Lung (tissue), 11 donors: ENCODE measurements at regions not wholly inside any gene's neighbourhood (a gene's known extent, or its start where the extent isn't known, plus 50 kb on each side); places are given as distances from the start of the nearest gene placed in this dataset.
A peak's percentile ranks its signal among the peaks of the same experiment; 100 is the strongest.

Experiments
- ATAC-seq: fragments of 200-7000 bp; cut with Tn5 transposase; one replicate; pipeline ENCODE4 v1.9.1; 2020; ENCODE audit warnings: moderate number of reproducible peaks; ENCODE audit not compliant: insufficient read depth, low FRiP score
- DNase-seq, 3 donors: peaks; one replicate each; pipeline ENCODE4 v3.0.0-alpha.2; 2013 to 2017
- H3K27ac ChIP-seq, 2 donors: one replicate each; pipeline ENCODE4 v1.5.1; 2013; ENCODE audit warnings: mild to moderate bottlenecking in 2 of 2, moderate library complexity in 2 of 2, control low read depth in 1 of 2, inconsistent platforms in 1 of 2, low read depth in 1 of 2, low read length in 1 of 2
- H3K27me3 ChIP-seq, 3 donors: one replicate each; pipeline ENCODE4 v1.5.1; 2013; ENCODE audit warnings: low read length in 2 of 3; ENCODE audit not compliant: control insufficient read depth in 3 of 3, insufficient read depth in 3 of 3
- H3K36me3 ChIP-seq, 4 donors: one replicate each; pipeline ENCODE4 v1.5.1; 2013; ENCODE audit warnings: low read length in 4 of 4, mild to moderate bottlenecking in 1 of 4, moderate library complexity in 1 of 4; ENCODE audit not compliant: control insufficient read depth in 4 of 4, insufficient read depth in 4 of 4
- H3K4me1 ChIP-seq, 5 donors: one replicate each; pipeline ENCODE4 v1.5.1; 2013; ENCODE audit warnings: low read length in 5 of 5, mild to moderate bottlenecking in 2 of 5, moderate library complexity in 1 of 5; ENCODE audit not compliant: control insufficient read depth in 5 of 5, insufficient read depth in 5 of 5
- H3K4me3 ChIP-seq: one replicate; pipeline ENCODE4 v1.5.1; 2013; ENCODE audit warnings: mild to moderate bottlenecking, control low read depth, moderate library complexity
- H3K9ac ChIP-seq, 2 donors: one replicate each; pipeline ENCODE4 v1.5.1; 2013; ENCODE audit warnings: low read length in 2 of 2, control low read depth in 1 of 2; ENCODE audit not compliant: insufficient read depth in 1 of 2
- H3K9me3 ChIP-seq, 4 donors: one replicate each; pipeline ENCODE4 v1.5.1; 2013; ENCODE audit warnings: low read length in 3 of 4, mild to moderate bottlenecking in 1 of 4, moderate library complexity in 1 of 4; ENCODE audit not compliant: control insufficient read depth in 4 of 4, insufficient read depth in 3 of 4
- WGBS, 2 donors: extraction: QIAGEN DNeasy Blood & Tissue Kit; methylation state at CpG; one replicate each; pipeline ENCODE4 v1.1.7; 2013; 5-methylcytosine and 5-hydroxymethylcytosine counted together
- TF ChIP-seq, protein P1 (sequence below): IDR thresholded peaks from 2 replicates; pipeline ENCODE4 v1.5.1; 2012; ENCODE audit warnings: mild to moderate bottlenecking; ENCODE audit errors: control extremely low read depth, extremely low read depth
- donor health status: control.
- donor health status: control.
- donor health status: Bipolar disorder and iron deficiency.
- donor health status: healthy.
- donor health status: DM: yes; HTN: yes; CAD: no.

- no peak overlapping the region for H3K9ac ChIP-seq
- 79 to 100% methylated on average over 1 of the region's 1 CpG for WGBS, 2 donors
These were observed 650.8 kb upstream of the CELF2 start for GRCh38 chr10:10366836-10367235.

GRCh38 chr10:10367264-10367663 is 650.4 kb upstream of the CELF2 start:
- WGBS, 2 donors, result 53 to 70% methylated on average over 6 of the region's 6 CpGs
- Histone ChIP-seq H3K4me1 (peaks cover 0 to 13% (median 0%) of the 10 kb centered on the region in 5 donors), H3K27ac (no peak overlapping the region), H3K27me3 (no peaks in the 10 kb centered on the region), H3K9me3 (no peaks in the 10 kb centered on the region), H3K9ac (no peak overlapping the region), H3K4me3 (no peak overlapping the region), H3K36me3 (no peaks in the 10 kb centered on the region)
- no peak for ATAC-seq
- DNase-seq, result no peak
- TF ChIP-seq, protein P1, sequence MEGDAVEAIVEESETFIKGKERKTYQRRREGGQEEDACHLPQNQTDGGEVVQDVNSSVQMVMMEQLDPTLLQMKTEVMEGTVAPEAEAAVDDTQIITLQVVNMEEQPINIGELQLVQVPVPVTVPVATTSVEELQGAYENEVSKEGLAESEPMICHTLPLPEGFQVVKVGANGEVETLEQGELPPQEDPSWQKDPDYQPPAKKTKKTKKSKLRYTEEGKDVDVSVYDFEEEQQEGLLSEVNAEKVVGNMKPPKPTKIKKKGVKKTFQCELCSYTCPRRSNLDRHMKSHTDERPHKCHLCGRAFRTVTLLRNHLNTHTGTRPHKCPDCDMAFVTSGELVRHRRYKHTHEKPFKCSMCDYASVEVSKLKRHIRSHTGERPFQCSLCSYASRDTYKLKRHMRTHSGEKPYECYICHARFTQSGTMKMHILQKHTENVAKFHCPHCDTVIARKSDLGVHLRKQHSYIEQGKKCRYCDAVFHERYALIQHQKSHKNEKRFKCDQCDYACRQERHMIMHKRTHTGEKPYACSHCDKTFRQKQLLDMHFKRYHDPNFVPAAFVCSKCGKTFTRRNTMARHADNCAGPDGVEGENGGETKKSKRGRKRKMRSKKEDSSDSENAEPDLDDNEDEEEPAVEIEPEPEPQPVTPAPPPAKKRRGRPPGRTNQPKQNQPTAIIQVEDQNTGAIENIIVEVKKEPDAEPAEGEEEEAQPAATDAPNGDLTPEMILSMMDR, result no peak

More at GRCh38 chr10:10366836-10367235, 650.8 kb upstream of the CELF2 start:
- Histone ChIP-seq H3K36me3 (no peaks in the 10 kb centered on the region), H3K4me3 (no peak overlapping the region), H3K27me3 (no peaks in the 10 kb centered on the region), H3K27ac (no peak overlapping the region), H3K4me1 (peaks cover 0 to 13% (median 0%) of the 10 kb centered on the region in 5 donors), H3K9me3 (no peaks in the 10 kb centered on the region)
- ATAC-seq, result no peak
- no peak for DNase-seq
- TF ChIP-seq, protein P1, result no peak

DNA sequence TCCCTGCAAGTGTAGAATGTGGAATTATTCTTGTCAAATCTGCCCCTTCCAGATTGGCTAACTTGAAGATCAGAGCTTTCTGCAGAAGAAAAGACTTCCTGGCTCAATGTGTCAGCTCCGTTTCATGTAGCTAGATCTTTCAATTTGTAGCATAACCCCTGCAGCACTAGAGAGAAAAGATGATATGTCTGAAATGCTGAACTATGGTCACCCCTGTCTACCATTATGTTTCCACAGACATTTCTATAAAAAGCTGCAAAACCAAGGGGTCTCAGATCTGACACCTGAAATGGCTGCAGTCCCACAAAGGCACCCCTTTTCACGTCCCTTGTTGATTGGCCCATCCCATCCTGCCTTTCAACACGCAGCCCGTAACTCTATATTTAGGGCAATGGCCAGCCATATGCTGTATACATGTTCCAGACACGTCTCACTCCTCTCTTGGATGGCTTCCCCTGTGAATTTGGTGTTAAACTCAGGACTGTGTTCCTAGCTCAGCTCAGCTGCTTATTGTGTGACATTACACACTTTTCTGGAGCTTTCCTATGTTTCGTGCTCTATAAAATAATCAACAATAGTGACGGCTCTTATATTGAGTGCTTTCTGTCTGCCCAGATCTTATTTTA is 648.6 kb upstream of the CELF2 start:
- Histone ChIP-seq H3K9me3 (no peaks in the 10 kb centered on the region), H3K36me3 (no peaks in the 10 kb centered on the region), H3K27me3 (no peaks in the 10 kb centered on the region), H3K4me3 (no peak overlapping the region), H3K9ac (no peak overlapping the region), H3K4me1 (peaks cover 0 to 13% (median 0%) of the 10 kb centered on the region in 5 donors), H3K27ac (no peak overlapping the region)
- 89 to 91% methylated on average over 7 of the region's 7 CpGs for WGBS, 2 donors
- TF ChIP-seq, protein P1, result no peak
- ATAC-seq (no peak), DNase-seq (peak in 1 of 3 donors; percentile 26)

- no peaks in the 10 kb centered on the region for H3K36me3 ChIP-seq
- peaks cover 0 to 1% (median 0%) of the 10 kb centered on the region in 4 donors for H3K9me3 ChIP-seq
- peaks cover 0 to 5% (median 0%) of the 10 kb centered on the region in 5 donors for H3K4me1 ChIP-seq
- TF ChIP-seq, protein P1, result no peak
- H3K4me3 ChIP-seq, result no peak overlapping the region
- ATAC-seq, result no peak
- no peak overlapping the region for H3K27ac ChIP-seq
- no peaks in the 10 kb centered on the region for H3K27me3 ChIP-seq
- peak; percentile 57 to 78 (median 64) for DNase-seq
- no peak overlapping the region for H3K9ac ChIP-seq
These were observed 631.8 kb upstream of the CELF2 start for GRCh38 chr10:10385831-10386230.
